ENCODE measurements at regions not wholly inside any gene's neighbourhood (a gene's known extent, or its start where the extent isn't known, plus 50 kb on each side); places are given as distances from the start of the nearest gene placed in this dataset.

DNA sequence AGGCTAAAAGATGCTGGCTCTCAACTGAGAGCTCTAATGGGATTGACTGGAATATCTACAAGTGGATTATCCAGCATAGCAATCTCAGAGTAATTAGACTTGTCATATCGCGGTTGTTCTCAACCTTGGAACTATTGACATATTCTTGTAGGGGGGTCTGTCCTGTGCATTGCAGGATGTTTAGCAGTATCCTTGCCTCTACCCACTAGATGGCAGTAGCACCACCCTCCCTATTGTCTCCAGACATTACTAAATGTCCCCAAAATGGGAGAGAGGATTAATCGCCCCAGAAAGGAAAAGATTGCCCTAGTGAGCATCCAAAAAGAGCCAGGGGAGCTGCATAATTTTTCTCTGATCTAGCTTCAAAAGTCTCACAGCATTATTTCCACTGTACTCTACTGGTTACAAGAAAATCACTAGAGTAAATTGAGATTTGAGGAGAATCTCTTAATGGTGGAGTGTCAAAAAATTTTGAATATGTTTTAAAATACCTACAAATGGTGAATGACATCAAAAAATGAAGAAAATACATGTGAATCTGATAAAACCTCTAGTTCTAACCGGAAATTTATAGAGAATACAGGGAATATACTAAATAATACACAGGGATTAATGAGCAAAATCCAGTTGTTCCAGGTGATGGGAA lies 388.2 kb upstream of the AGTR1 start:
- no TSS peak for BruUV-seq (replicated peaks)
- ChIA-PET POLR2A (no interaction called here), CTCF (interaction anchor here (0.6 to 1.3 kb wide), 10 partner anchors 10 to 798 kb away, joined by 3 to 7 read pairs (median 3); no protein-coding TSS in a partner anchor)
- TF ChIP-seq, protein P1, sequence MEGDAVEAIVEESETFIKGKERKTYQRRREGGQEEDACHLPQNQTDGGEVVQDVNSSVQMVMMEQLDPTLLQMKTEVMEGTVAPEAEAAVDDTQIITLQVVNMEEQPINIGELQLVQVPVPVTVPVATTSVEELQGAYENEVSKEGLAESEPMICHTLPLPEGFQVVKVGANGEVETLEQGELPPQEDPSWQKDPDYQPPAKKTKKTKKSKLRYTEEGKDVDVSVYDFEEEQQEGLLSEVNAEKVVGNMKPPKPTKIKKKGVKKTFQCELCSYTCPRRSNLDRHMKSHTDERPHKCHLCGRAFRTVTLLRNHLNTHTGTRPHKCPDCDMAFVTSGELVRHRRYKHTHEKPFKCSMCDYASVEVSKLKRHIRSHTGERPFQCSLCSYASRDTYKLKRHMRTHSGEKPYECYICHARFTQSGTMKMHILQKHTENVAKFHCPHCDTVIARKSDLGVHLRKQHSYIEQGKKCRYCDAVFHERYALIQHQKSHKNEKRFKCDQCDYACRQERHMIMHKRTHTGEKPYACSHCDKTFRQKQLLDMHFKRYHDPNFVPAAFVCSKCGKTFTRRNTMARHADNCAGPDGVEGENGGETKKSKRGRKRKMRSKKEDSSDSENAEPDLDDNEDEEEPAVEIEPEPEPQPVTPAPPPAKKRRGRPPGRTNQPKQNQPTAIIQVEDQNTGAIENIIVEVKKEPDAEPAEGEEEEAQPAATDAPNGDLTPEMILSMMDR (IDR thresholded peaks at IDR 0.05; ENCODE audit: unreplicated experiment) = peak; percentile 65
- Mint-ChIP-seq H3K4me3 (ENCODE audit: unreplicated experiment) (no peak overlapping the region), H3K9me3 (ENCODE audit: unreplicated experiment) (no peaks in the 10 kb centered on the region), H3K36me3 (ENCODE audit: insufficient read depth, unreplicated experiment) (no peaks in the 10 kb centered on the region), H3K27ac (ENCODE audit: low read depth, unreplicated experiment) (no peak overlapping the region), H3K4me1 (ENCODE audit: insufficient read depth, unreplicated experiment) (no peaks in the 10 kb centered on the region), H3K27me3 (ENCODE audit: insufficient read depth, unreplicated experiment) (peaks cover 13% of the 10 kb centered on the region)
- intact Hi-C loops (cut with micrococcal nuclease) = loop anchor here (1.0 to 10.0 kb wide), 3 partner anchors 57 to 635 kb away; no protein-coding TSS in a partner anchor
- peak; percentile 55 for DNase-seq (ENCODE audit: unreplicated experiment)

GRCh38 chr3:148315756-148316155 lies 381.9 kb upstream of the AGTR1 start:
- Mint-ChIP-seq H3K9me3 (ENCODE audit: unreplicated experiment) (no peaks in the 10 kb centered on the region), H3K27me3 (ENCODE audit: insufficient read depth, unreplicated experiment) (no peaks in the 10 kb centered on the region), H3K27ac (ENCODE audit: low read depth, unreplicated experiment) (no peak overlapping the region), H3K4me3 (ENCODE audit: unreplicated experiment) (no peak overlapping the region), H3K36me3 (ENCODE audit: insufficient read depth, unreplicated experiment) (no peaks in the 10 kb centered on the region), H3K4me1 (ENCODE audit: insufficient read depth, unreplicated experiment) (no peaks in the 10 kb centered on the region)
- CTCF ChIA-PET = no interaction called here
- TF ChIP-seq, protein P1 (IDR thresholded peaks at IDR 0.05; ENCODE audit: unreplicated experiment) = no peak
- intact Hi-C loops (cut with micrococcal nuclease) = no loop called here
- BruUV-seq (replicated peaks) = no TSS peak
- DNase-seq (ENCODE audit: unreplicated experiment) = peak; percentile 11
- POLR2A ChIA-PET = no interaction called here

- H3K27ac Mint-ChIP-seq (ENCODE audit: low read depth, unreplicated experiment) = no peak overlapping the region
- H3K9me3 Mint-ChIP-seq (ENCODE audit: unreplicated experiment) = no peaks in the 10 kb centered on the region
- POLR2A ChIA-PET = no interaction called here
- no peak for DNase-seq (ENCODE audit: unreplicated experiment)
- BruUV-seq (replicated peaks) = no TSS peak
- H3K36me3 Mint-ChIP-seq (ENCODE audit: insufficient read depth, unreplicated experiment) = no peaks in the 10 kb centered on the region
- peaks cover 20% of the 10 kb centered on the region for H3K27me3 Mint-ChIP-seq (ENCODE audit: insufficient read depth, unreplicated experiment)
- no peaks in the 10 kb centered on the region for H3K4me1 Mint-ChIP-seq (ENCODE audit: insufficient read depth, unreplicated experiment)
- H3K4me3 Mint-ChIP-seq (ENCODE audit: unreplicated experiment) = no peak overlapping the region
- CTCF ChIA-PET = interaction anchor here (0.5 kb wide), 1 partner anchor 148 kb away, joined by 3 read pairs; no protein-coding TSS in a partner anchor
- TF ChIP-seq, protein P1 (IDR thresholded peaks at IDR 0.05; ENCODE audit: unreplicated experiment) = no peak
- intact Hi-C loops (cut with micrococcal nuclease) = no loop called here
Measured at GRCh38 chr3:148318240-148318639, 379.5 kb upstream of the AGTR1 start.

- intact Hi-C loops (cut with micrococcal nuclease) = no loop called here
- Mint-ChIP-seq H3K27me3 (ENCODE audit: insufficient read depth, unreplicated experiment) (peaks cover 31% of the 10 kb centered on the region), H3K4me3 (ENCODE audit: unreplicated experiment) (no peak overlapping the region), H3K9me3 (ENCODE audit: unreplicated experiment) (no peaks in the 10 kb centered on the region), H3K4me1 (ENCODE audit: insufficient read depth, unreplicated experiment) (no peaks in the 10 kb centered on the region), H3K27ac (ENCODE audit: low read depth, unreplicated experiment) (no peak overlapping the region), H3K36me3 (ENCODE audit: insufficient read depth, unreplicated experiment) (no peaks in the 10 kb centered on the region)
- DNase-seq (ENCODE audit: unreplicated experiment) = peak; percentile 41
- ChIA-PET POLR2A (no interaction called here), CTCF (interaction anchor here (2.4 kb wide), 1 partner anchor 10 kb away, joined by 7 read pairs; no protein-coding TSS in a partner anchor)
- TF ChIP-seq, protein P1 (IDR thresholded peaks at IDR 0.05; ENCODE audit: unreplicated experiment) = no peak
- BruUV-seq (replicated peaks) = no TSS peak
Measured at GRCh38 chr3:148319161-148319915, 378.4 kb upstream of the AGTR1 start.
